Neural cell (in vitro differentiated cells): ENCODE measurements at regions not wholly inside any gene's neighbourhood (a gene's known extent, or its start where the extent isn't known, plus 50 kb on each side); places are given as distances from the start of the nearest gene placed in this dataset.

Experiments
- H2AFZ ChIP-seq: fragments of 200-600, 300-800 bp; sonication (generic), shearing (Covaris generic); 2 replicates; pipeline ENCODE4 v1.6.0; 2014; ENCODE audit warnings: low read depth, mild to moderate bottlenecking, antibody characterized with exemption, low read length, moderate library complexity
- H3F3A ChIP-seq: fragments of 200-600 bp; shearing (Covaris generic); 2 replicates; pipeline ENCODE4 v1.6.1; 2016; ENCODE audit warnings: mild to moderate bottlenecking, moderate library complexity, mixed read lengths, antibody characterized with exemption, low read length; ENCODE audit not compliant: insufficient read depth, poor library complexity, severe bottlenecking
- H3K27ac ChIP-seq: fragments of 200-600, 300-800 bp; sonication (generic), shearing (Covaris generic); 2 replicates; pipeline ENCODE4 v1.5.1; 2014; ENCODE audit warnings: mild to moderate bottlenecking, low read length, moderate library complexity
- H3K27me3 ChIP-seq: fragments of 300-800, 200-600 bp; sonication (generic), shearing (Covaris generic); 2 replicates; pipeline ENCODE4 v1.6.0; 2014; ENCODE audit warnings: mild to moderate bottlenecking, low read depth, low read length, moderate library complexity; ENCODE audit not compliant: insufficient read depth
- H3K36me3 ChIP-seq: fragments of 300-800, 200-600 bp; sonication (generic), shearing (Covaris generic); 2 replicates; pipeline ENCODE4 v1.5.1; 2014; ENCODE audit warnings: mild to moderate bottlenecking, antibody characterized with exemption, low read length, moderate library complexity; ENCODE audit not compliant: insufficient read depth
- H3K4me2 ChIP-seq: fragments of 300-800, 200-600 bp; sonication (generic), shearing (Covaris generic); 2 replicates; pipeline ENCODE4 v1.6.0; 2014; ENCODE audit warnings: mild to moderate bottlenecking, low read length
- H3K4me3 ChIP-seq: fragments of 300-800, 200-600 bp; sonication (generic), shearing (Covaris generic); 2 replicates; pipeline ENCODE4 v1.5.1; 2014; ENCODE audit warnings: mild to moderate bottlenecking, low read length, moderate library complexity
- H3K79me2 ChIP-seq: fragments of 200-600 bp; shearing (Covaris generic); replicated peaks from 2 replicates; pipeline ENCODE4 v1.6.0; 2014; ENCODE audit warnings: mild to moderate bottlenecking, low read length, moderate library complexity; ENCODE audit not compliant: insufficient read depth
- H3K9ac ChIP-seq: fragments of 300-800, 200-600 bp; sonication (generic), shearing (Covaris generic); 2 replicates; pipeline ENCODE4 v1.6.1; 2016; ENCODE audit warnings: mild to moderate bottlenecking, low read length, mixed read lengths
- H3K9me2 ChIP-seq: fragments of 200-600 bp; shearing (Covaris generic); 2 replicates; pipeline ENCODE4 v1.6.1; 2016; ENCODE audit warnings: mild to moderate bottlenecking, low read length, mixed read lengths; ENCODE audit not compliant: insufficient read depth
- H3K9me3 ChIP-seq: fragments of 200-600, 300-800 bp; sonication (generic), shearing (Covaris generic); 2 replicates; pipeline ENCODE4 v1.6.1; 2016; ENCODE audit warnings: mild to moderate bottlenecking, mixed run types, low read length, moderate library complexity, mixed read lengths
- H4K20me1 ChIP-seq: fragments of 200-600 bp; shearing (Covaris generic); 2 replicates; pipeline ENCODE4 v1.6.1; 2016; ENCODE audit warnings: mild to moderate bottlenecking, mixed run types; ENCODE audit not compliant: insufficient read depth
- EP300 ChIP-seq: fragments of 450-650 bp; conservative IDR thresholded peaks from 2 replicates; pipeline ENCODE4 v1.6.1; 2014; ENCODE audit warnings: antibody characterized with exemption, mild to moderate bottlenecking, moderate library complexity; ENCODE audit not compliant: poor library complexity, severe bottlenecking
- EZH2 ChIP-seq: fragments of 200-600, 300-800 bp; shearing (Covaris generic), sonication (generic); IDR thresholded peaks from 2 replicates; pipeline ENCODE4 v1.6.1; 2014; ENCODE audit warnings: antibody characterized with exemption, low read length, borderline replicate concordance, mild to moderate bottlenecking; ENCODE audit not compliant: insufficient read depth, poor library complexity, severe bottlenecking
- MXI1 ChIP-seq: fragments of 450-650 bp; conservative IDR thresholded peaks from 2 replicates; pipeline ENCODE4 v1.6.1; 2014; ENCODE audit warnings: antibody characterized with exemption, mild to moderate bottlenecking; ENCODE audit not compliant: poor library complexity, severe bottlenecking
- POLR2AphosphoS5 ChIP-seq: IDR thresholded peaks from 2 replicates; pipeline ENCODE4 v1.6.1; 2012
- RAD21 ChIP-seq: fragments of 450-650 bp; conservative IDR thresholded peaks from 2 replicates; pipeline ENCODE4 v1.6.1; 2014; ENCODE audit warnings: antibody characterized with exemption, mild to moderate bottlenecking, moderate library complexity
- REST ChIP-seq: IDR thresholded peaks from 2 replicates; pipeline ENCODE4 v1.6.1; 2012; ENCODE audit warnings: borderline replicate concordance
- SMC3 ChIP-seq: fragments of 450-650 bp; conservative IDR thresholded peaks from 2 replicates; pipeline ENCODE4 v1.6.1; 2014; ENCODE audit warnings: antibody characterized with exemption, mild to moderate bottlenecking, moderate library complexity; ENCODE audit not compliant: poor library complexity
- TAF1 ChIP-seq: IDR thresholded peaks from 2 replicates; pipeline ENCODE4 v1.6.1; 2012; ENCODE audit warnings: low read depth
- TF ChIP-seq, protein P1 (sequence below): fragments of 450-650 bp; IDR thresholded peaks from 2 replicates; pipeline ENCODE4 v1.5.1; 2014; ENCODE audit warnings: antibody characterized with exemption, mild to moderate bottlenecking, moderate library complexity; ENCODE audit not compliant: poor library complexity, severe bottlenecking

DNA sequence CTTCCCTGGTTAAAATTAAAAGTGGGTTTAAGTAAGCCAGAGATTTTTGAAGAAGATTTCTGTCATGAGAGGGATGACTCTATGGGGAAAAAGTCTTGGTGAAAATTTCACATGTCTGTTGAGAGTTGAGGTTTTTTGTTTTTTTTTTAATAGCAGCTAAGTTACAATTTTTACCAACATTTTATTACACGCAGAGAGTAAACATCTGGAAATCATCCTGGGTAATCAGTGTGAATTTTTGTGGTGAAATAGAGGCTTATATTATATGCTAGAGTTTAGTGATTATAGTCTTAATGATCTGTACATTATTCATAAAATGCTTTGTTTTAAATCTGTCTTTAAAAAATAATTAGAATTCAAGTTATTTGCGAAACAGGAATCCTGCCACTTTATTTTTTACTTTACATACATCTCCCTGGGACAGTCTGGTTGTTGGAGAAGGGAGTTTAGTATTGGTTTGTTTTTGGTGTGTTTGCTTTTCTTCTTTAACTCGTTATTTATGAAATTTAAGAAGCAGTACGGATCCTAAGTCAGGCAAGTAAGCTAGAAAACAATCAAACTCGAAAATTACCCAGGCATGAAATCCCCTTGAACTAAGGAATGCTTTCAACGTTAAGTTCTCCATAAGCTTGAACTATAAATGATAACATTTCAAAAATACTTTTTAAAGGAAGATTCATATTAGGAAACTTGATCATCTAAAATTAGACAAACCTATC lies 143.4 kb upstream of the TSC22D2 start:
- Histone ChIP-seq H3K9ac (no peak overlapping the region), H3K4me2 (no peak overlapping the region), H3K9me3 (no peaks in the 10 kb centered on the region), H4K20me1 (no peaks in the 10 kb centered on the region), H3K27ac (no peak overlapping the region), H2AFZ (no peak overlapping the region), H3F3A (no peaks in the 10 kb centered on the region), H3K4me3 (no peak overlapping the region), H3K27me3 (no peaks in the 10 kb centered on the region), H3K9me2 (no peaks in the 10 kb centered on the region), H3K79me2 (no peaks in the 10 kb centered on the region), H3K36me3 (no peaks in the 10 kb centered on the region)
- TF ChIP-seq EP300 (no peak), TAF1 (no peak), RAD21 (no peak), EZH2 (no peak), SMC3 (no peak), POLR2AphosphoS5 (no peak), MXI1 (no peak), REST (no peak)
- TF ChIP-seq, protein P1, sequence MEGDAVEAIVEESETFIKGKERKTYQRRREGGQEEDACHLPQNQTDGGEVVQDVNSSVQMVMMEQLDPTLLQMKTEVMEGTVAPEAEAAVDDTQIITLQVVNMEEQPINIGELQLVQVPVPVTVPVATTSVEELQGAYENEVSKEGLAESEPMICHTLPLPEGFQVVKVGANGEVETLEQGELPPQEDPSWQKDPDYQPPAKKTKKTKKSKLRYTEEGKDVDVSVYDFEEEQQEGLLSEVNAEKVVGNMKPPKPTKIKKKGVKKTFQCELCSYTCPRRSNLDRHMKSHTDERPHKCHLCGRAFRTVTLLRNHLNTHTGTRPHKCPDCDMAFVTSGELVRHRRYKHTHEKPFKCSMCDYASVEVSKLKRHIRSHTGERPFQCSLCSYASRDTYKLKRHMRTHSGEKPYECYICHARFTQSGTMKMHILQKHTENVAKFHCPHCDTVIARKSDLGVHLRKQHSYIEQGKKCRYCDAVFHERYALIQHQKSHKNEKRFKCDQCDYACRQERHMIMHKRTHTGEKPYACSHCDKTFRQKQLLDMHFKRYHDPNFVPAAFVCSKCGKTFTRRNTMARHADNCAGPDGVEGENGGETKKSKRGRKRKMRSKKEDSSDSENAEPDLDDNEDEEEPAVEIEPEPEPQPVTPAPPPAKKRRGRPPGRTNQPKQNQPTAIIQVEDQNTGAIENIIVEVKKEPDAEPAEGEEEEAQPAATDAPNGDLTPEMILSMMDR, result no peak

DNA sequence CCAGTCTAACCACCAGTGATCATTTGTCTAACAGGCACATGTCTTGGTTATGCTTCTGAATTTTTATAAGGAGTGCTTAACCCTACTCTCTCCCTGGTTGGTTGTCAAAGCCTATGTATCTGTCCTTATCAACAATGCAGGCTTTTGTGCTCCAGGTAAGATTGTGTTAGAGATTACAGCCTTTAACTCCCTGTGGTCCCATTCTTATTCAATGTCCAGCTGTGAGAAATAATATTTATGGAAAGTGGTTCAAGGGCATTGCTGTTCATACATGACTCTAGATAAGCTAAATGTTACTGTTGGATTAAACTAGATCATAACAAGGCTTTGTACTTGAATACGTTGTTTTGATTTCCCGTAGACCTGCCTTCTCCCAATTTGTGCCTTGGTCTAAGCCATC lies 146.1 kb upstream of the TSC22D2 start:
- H3K36me3 ChIP-seq, result no peaks in the 10 kb centered on the region
- no peaks in the 10 kb centered on the region for H3K79me2 ChIP-seq
- H3K27me3 ChIP-seq, result no peaks in the 10 kb centered on the region
- H2AFZ ChIP-seq, result no peak overlapping the region
- no peaks in the 10 kb centered on the region for H4K20me1 ChIP-seq
- H3K9me2 ChIP-seq, result no peaks in the 10 kb centered on the region
- H3K9ac ChIP-seq, result no peak overlapping the region
- no peaks in the 10 kb centered on the region for H3K9me3 ChIP-seq
- no peak overlapping the region for H3K27ac ChIP-seq
- no peak overlapping the region for H3K4me3 ChIP-seq
- H3F3A ChIP-seq, result no peaks in the 10 kb centered on the region
- no peak for TF ChIP-seq MXI1
- TF ChIP-seq SMC3, result no peak
- no peak overlapping the region for H3K4me2 ChIP-seq
